ENCODE measurements at regions not wholly inside any gene's neighbourhood (a gene's known extent, or its start where the extent isn't known, plus 50 kb on each side); places are given as distances from the start of the nearest gene placed in this dataset.

DNA sequence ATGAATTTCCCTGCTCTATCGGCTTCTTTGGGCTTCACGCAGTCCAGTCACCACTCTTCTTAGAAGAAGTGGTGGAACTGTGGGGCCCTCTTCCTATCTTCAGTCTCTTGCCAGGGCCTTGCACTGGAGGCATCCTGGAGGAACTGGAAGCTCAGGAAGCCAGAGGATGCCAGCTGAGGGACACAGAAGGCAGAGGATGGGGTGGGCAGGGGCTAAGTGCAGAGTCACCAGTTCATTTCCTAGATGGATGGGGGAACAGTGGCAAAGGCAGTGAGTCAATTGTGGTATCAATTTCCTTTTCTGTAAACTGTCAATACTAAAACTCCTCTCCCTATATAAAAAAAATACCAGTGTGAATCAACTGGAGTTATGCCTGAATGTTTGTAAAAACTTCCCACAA is 419.7 kb downstream of the KLF12 start:
- Mint-ChIP-seq H3K9me3 (ENCODE audit: low read depth) (no peaks in the 10 kb centered on the region), H3K4me3 (ENCODE audit: low read depth) (no peak overlapping the region), H3K36me3 (ENCODE audit: insufficient read depth) (peaks cover 16% of the 10 kb centered on the region), H3K27me3 (no peaks in the 10 kb centered on the region), H3K27ac (no peak overlapping the region), H3K4me1 (ENCODE audit: low read depth) (peaks cover 11% of the 10 kb centered on the region)
- DNase-seq (ENCODE audit: low spot score, unreplicated experiment), result no peak
- TF ChIP-seq, protein P1, sequence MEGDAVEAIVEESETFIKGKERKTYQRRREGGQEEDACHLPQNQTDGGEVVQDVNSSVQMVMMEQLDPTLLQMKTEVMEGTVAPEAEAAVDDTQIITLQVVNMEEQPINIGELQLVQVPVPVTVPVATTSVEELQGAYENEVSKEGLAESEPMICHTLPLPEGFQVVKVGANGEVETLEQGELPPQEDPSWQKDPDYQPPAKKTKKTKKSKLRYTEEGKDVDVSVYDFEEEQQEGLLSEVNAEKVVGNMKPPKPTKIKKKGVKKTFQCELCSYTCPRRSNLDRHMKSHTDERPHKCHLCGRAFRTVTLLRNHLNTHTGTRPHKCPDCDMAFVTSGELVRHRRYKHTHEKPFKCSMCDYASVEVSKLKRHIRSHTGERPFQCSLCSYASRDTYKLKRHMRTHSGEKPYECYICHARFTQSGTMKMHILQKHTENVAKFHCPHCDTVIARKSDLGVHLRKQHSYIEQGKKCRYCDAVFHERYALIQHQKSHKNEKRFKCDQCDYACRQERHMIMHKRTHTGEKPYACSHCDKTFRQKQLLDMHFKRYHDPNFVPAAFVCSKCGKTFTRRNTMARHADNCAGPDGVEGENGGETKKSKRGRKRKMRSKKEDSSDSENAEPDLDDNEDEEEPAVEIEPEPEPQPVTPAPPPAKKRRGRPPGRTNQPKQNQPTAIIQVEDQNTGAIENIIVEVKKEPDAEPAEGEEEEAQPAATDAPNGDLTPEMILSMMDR (IDR thresholded peaks at IDR 0.05; ENCODE audit: unreplicated experiment), result no peak

DNA sequence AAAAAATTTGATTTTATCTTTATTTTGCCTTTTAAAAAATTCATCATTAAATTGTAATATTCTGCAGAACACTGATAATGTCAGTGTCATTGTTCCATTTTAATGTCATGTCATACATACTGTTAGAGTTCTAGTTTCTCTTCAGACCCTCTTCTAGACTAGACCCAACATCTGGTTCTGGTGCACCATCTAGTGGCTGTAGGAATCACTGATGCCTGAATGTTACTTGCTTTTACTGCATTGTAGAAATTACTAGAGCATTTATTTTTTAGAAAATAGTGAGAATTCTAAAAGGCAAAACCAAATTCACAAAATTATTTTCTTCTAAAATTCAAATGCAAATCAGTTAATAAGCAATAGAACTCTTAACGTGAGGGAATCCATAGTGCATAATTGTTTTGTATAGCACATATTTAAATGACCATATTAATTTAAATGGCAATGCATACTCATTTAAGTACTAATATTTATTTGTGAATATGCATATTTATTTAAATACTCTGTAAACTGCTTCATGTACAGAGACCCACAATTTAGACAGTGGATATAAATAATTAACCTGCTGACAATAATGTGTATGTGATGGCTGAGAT is 425.7 kb downstream of the KLF12 start:
- TF ChIP-seq, protein P1 (IDR thresholded peaks at IDR 0.05; ENCODE audit: unreplicated experiment), result peak; percentile 98
- Mint-ChIP-seq H3K4me3 (ENCODE audit: low read depth) (no peak overlapping the region), H3K27ac (no peak overlapping the region), H3K27me3 (no peaks in the 10 kb centered on the region), H3K4me1 (ENCODE audit: low read depth) (peaks cover 11% of the 10 kb centered on the region), H3K9me3 (ENCODE audit: low read depth) (no peaks in the 10 kb centered on the region), H3K36me3 (ENCODE audit: insufficient read depth) (peaks cover 8% of the 10 kb centered on the region)
- peak; percentile 19 for DNase-seq (ENCODE audit: low spot score, unreplicated experiment)

DNA sequence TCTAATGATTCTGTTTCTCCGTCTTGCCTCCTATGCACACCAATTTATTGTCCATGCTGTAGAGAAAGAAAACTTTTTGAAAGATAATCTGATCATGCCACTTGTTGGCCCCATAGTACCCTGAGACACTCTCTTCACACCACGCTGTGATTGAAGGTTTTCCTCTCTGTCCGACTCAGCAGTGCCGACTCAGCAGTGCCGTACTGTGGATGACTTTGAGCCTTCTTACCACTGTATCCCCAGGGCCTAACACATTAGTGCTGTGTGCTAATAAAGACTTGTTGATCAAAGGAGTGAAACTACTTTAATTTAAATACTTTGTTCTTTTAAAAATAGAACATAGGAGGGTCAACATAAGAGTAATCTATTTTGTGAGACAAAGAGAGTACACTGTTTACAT is 429.6 kb downstream of the KLF12 start:
- no peaks in the 10 kb centered on the region for H3K27me3 Mint-ChIP-seq
- DNase-seq (ENCODE audit: low spot score, unreplicated experiment), result no peak
- TF ChIP-seq, protein P1 (IDR thresholded peaks at IDR 0.05; ENCODE audit: unreplicated experiment), result no peak
- peaks cover 21% of the 10 kb centered on the region for H3K4me1 Mint-ChIP-seq (ENCODE audit: low read depth)
- peaks cover 5% of the 10 kb centered on the region for H3K36me3 Mint-ChIP-seq (ENCODE audit: insufficient read depth)
- no peak overlapping the region for H3K27ac Mint-ChIP-seq
- no peak overlapping the region for H3K4me3 Mint-ChIP-seq (ENCODE audit: low read depth)
- no peaks in the 10 kb centered on the region for H3K9me3 Mint-ChIP-seq (ENCODE audit: low read depth)

DNA sequence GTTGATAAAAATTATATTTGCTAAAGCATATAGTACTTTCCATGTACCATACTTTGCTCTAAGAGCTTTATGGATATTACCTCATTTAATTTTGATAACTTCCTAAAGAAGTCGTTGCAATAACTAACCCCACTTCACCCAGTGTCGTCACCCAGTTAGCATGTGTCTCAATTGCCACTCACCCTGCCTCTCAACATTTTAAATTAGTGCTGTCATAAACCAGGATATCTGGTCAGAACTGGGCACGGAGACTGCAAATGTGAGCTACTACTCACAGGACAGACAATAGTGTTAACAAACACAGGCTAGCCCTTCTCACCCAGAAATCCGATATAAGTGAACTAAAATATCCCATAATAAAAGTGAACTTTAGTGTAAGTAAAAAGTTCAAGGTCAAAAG is 430.6 kb downstream of the KLF12 start:
- Mint-ChIP-seq H3K4me1 (ENCODE audit: low read depth) (peaks cover 22% of the 10 kb centered on the region), H3K36me3 (ENCODE audit: insufficient read depth) (peaks cover 8% of the 10 kb centered on the region), H3K27ac (no peak overlapping the region), H3K9me3 (ENCODE audit: low read depth) (no peaks in the 10 kb centered on the region), H3K27me3 (no peaks in the 10 kb centered on the region), H3K4me3 (ENCODE audit: low read depth) (no peak overlapping the region)
- TF ChIP-seq, protein P1 (IDR thresholded peaks at IDR 0.05; ENCODE audit: unreplicated experiment), result no peak
- DNase-seq (ENCODE audit: low spot score, unreplicated experiment), result no peak

DNA sequence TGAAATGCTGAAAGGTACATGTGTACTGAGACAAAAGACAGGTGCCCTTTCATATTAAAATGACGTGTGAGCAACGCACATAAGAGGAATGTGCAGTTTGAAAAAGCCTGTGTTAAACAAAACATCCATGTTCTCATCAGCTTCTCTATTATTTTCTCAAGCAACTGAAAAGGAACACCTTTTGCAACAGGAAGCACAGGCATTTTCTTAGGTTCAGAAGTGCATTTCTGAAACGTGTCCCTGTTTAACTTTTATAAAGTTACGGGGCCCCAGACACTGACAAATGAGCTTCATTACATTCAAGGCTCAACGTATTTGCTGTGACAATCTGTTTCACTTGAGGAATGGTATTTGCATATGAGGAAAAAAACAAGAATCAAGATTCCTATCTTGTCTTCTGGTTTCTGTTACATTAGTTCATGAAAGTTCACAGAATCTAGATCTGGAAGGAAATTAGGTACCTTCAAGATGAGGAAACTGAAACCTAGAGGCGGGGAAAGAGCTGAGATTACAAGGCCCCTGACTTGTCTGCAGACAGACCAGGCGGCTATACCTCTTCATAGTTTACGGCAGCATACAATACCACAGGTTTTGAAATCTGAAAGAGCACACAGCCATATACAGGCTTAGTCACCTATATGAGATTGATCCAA is 431.7 kb downstream of the KLF12 start:
- no peak for DNase-seq (ENCODE audit: low spot score, unreplicated experiment)
- H3K4me1 Mint-ChIP-seq (ENCODE audit: low read depth), result peaks cover 19% of the 10 kb centered on the region
- peaks cover 9% of the 10 kb centered on the region for H3K36me3 Mint-ChIP-seq (ENCODE audit: insufficient read depth)
- H3K4me3 Mint-ChIP-seq (ENCODE audit: low read depth), result peak overlapping the region; percentile 8
- H3K27me3 Mint-ChIP-seq, result no peaks in the 10 kb centered on the region
- peak overlapping the region; percentile 86 for H3K27ac Mint-ChIP-seq
- H3K9me3 Mint-ChIP-seq (ENCODE audit: low read depth), result no peaks in the 10 kb centered on the region
- TF ChIP-seq, protein P1 (IDR thresholded peaks at IDR 0.05; ENCODE audit: unreplicated experiment), result no peak

Measured in progenitor cell of endocrine pancreas (in vitro differentiated cells).